ENCODE measurements at regions not wholly inside any gene's neighbourhood (a gene's known extent, or its start where the extent isn't known, plus 50 kb on each side); places are given as distances from the start of the nearest gene placed in this dataset.

DNA sequence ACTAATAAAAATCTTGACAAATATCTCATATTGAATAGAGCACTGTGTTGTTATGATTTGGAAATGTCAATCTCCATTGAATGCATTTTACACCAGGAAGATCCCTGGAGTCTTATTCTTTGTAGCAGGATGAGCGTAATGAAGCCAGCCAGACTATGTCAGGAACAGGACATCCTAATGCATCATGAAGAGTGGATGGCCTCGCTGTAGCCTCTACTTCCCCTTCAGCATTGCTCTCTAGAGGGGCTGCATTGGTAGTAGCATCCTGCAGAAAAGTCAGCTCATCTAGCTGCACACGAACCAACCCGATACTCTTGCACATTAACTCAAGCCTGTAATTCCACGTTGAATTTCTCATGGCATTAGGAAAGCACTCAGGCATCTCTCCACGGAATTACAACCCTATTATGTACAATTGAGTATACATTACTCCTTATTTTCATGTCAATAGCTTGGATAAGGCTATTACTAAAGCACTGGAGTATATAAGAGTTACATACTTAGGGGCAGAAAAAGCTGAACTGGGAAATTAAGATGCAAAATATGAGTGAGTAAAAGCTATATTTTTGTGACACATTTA, 76.1 kb downstream of the CMPK2 start:
- Histone ChIP-seq H3K36me3 (no peaks in the 10 kb centered on the region), H3K9me3 (no peaks in the 10 kb centered on the region), H3K27ac (no peak overlapping the region), H3K4me1 (no peaks in the 10 kb centered on the region), H3K27me3 (no peaks in the 10 kb centered on the region), H3K4me3 (no peak overlapping the region)
- in situ Hi-C loops (cut with MboI; ENCODE audit: low sequenced_read_pairs in 4 of 4) (no loop called here), intact Hi-C loops (cut with DNase I; ENCODE audit: low total_unique reads) (no loop called here)
- no peak for ATAC-seq
- TF ChIP-seq POLR2A (IDR thresholded peaks at IDR 0.05) = no peak
- TF ChIP-seq CTCF (IDR thresholded peaks at IDR 0.05 in 4 of 5, conservative IDR thresholded peaks at IDR 0.05 in 1 of 5) = no peak
- no peak for DNase-seq

GRCh38 chr2:6791682-6792081, 74.0 kb downstream of the CMPK2 start:
- Histone ChIP-seq H3K27me3 (no peaks in the 10 kb centered on the region), H3K9me3 (no peaks in the 10 kb centered on the region), H3K27ac (no peak overlapping the region), H3K4me1 (no peaks in the 10 kb centered on the region), H3K36me3 (no peaks in the 10 kb centered on the region), H3K4me3 (no peak overlapping the region)
- ATAC-seq = no peak
- intact Hi-C loops (cut with DNase I; ENCODE audit: low total_unique reads) = no loop called here
- in situ Hi-C loops (cut with MboI; ENCODE audit: low sequenced_read_pairs in 4 of 4) = no loop called here
- TF ChIP-seq POLR2A (IDR thresholded peaks at IDR 0.05) = no peak
- TF ChIP-seq CTCF (IDR thresholded peaks at IDR 0.05 in 4 of 5, conservative IDR thresholded peaks at IDR 0.05 in 1 of 5) = no peak
- DNase-seq = no peak

DNA sequence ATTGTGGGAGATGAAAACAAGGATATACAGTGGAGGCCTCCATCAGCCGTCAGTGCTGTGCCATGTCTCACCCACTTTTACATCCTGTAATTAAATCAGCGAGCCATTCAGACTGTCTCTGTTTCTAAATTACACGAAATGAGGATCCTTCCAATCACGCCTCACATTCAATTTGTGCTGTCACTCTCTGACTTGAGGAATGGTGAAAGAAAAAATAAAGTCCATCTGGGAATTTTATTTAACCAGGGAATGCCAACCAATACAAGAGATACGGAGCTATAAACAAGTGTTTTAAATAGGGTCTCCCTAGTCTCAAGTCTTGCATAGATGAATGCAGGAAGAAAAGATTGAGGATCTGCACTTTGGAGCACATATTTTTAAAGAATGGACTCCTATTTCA, 72.8 kb downstream of the CMPK2 start:
- DNase-seq = no peak
- Histone ChIP-seq H3K4me1 (no peaks in the 10 kb centered on the region), H3K4me3 (no peak overlapping the region), H3K9me3 (no peaks in the 10 kb centered on the region), H3K27me3 (no peaks in the 10 kb centered on the region), H3K36me3 (no peaks in the 10 kb centered on the region), H3K27ac (no peak overlapping the region)
- ATAC-seq = no peak
- no peak for TF ChIP-seq POLR2A (IDR thresholded peaks at IDR 0.05)
- TF ChIP-seq CTCF (IDR thresholded peaks at IDR 0.05 in 4 of 5, conservative IDR thresholded peaks at IDR 0.05 in 1 of 5) = no peak
- intact Hi-C loops (cut with DNase I; ENCODE audit: low total_unique reads) = no loop called here
- in situ Hi-C loops (cut with MboI; ENCODE audit: low sequenced_read_pairs in 4 of 4) = no loop called here

DNA sequence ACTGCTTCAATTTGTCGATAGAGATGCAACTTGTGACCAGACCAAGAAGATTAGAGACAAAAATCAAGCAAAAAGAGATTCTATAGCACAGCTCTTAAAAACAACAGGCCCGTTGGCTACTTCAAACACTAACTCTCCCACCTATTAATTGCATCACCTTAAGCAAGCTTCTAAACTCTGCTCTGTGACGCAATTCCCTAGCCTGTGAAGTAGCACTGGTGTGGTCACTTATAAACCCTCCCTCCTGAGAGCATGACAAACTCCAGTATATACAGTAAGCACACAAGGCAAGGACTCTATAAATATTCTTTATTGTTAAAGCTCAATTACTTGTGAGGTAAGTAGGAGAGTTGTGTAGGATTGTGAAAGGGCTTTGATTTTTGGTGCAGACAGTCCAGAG, 72.3 kb downstream of the CMPK2 start:
- intact Hi-C loops (cut with DNase I; ENCODE audit: low total_unique reads) = no loop called here
- ATAC-seq (no peak), DNase-seq (no peak)
- H3K36me3 ChIP-seq = no peaks in the 10 kb centered on the region
- H3K9me3 ChIP-seq = no peaks in the 10 kb centered on the region
- H3K27ac ChIP-seq = no peak overlapping the region
- TF ChIP-seq POLR2A (IDR thresholded peaks at IDR 0.05) (no peak), CTCF (IDR thresholded peaks at IDR 0.05 in 4 of 5, conservative IDR thresholded peaks at IDR 0.05 in 1 of 5) (no peak)
- no peaks in the 10 kb centered on the region for H3K4me1 ChIP-seq
- no peaks in the 10 kb centered on the region for H3K27me3 ChIP-seq
- H3K4me3 ChIP-seq = no peak overlapping the region
- in situ Hi-C loops (cut with MboI; ENCODE audit: low sequenced_read_pairs in 4 of 4) = no loop called here

- H3K27me3 ChIP-seq = no peaks in the 10 kb centered on the region
- in situ Hi-C loops (cut with MboI; ENCODE audit: low sequenced_read_pairs in 4 of 4) (no loop called here), intact Hi-C loops (cut with DNase I; ENCODE audit: low total_unique reads) (no loop called here)
- ATAC-seq = no peak
- DNase-seq = no peak
- TF ChIP-seq POLR2A (IDR thresholded peaks at IDR 0.05) = no peak
- TF ChIP-seq CTCF (IDR thresholded peaks at IDR 0.05 in 4 of 5, conservative IDR thresholded peaks at IDR 0.05 in 1 of 5) = no peak
- no peaks in the 10 kb centered on the region for H3K4me1 ChIP-seq
- H3K9me3 ChIP-seq = no peaks in the 10 kb centered on the region
- no peak overlapping the region for H3K4me3 ChIP-seq
- H3K36me3 ChIP-seq = no peaks in the 10 kb centered on the region
- no peak overlapping the region for H3K27ac ChIP-seq
Measured at GRCh38 chr2:6793913-6794312, 71.8 kb downstream of the CMPK2 start.

All from gastrocnemius medialis (tissue), 4 donors.